HT-29 (cell line): ENCODE measurements at regions not wholly inside any gene's neighbourhood (a gene's known extent, or its start where the extent isn't known, plus 50 kb on each side); places are given as distances from the start of the nearest gene placed in this dataset.
A peak's percentile ranks its signal among the peaks of the same experiment; 100 is the strongest.
"Not testable (repeated sequence)": the region's sequence is repeated elsewhere in the genome, so short reads cannot be mapped to it uniquely, and the experiment has no call there.

Experiments
- DNase-seq: peaks from one replicate; pipeline ENCODE4 v3.0.0-alpha.2; 2015; ENCODE audit warnings: low spot score

GRCh38 chr6:84356907-84357306 is 129.5 kb upstream of the CEP162 start:
- no peak for DNase-seq

GRCh38 chr6:84353459-84354423 is 126.3 kb upstream of the CEP162 start:
- DNase-seq: peak; percentile 1

GRCh38 chr6:84350397-84350796 is 123.0 kb upstream of the CEP162 start:
- no peak for DNase-seq

- no peak for DNase-seq
Observed at GRCh38 chr6:84349542-84349941, 122.1 kb upstream of the CEP162 start.

- no peak for DNase-seq
Observed at GRCh38 chr6:84348801-84349200, 121.4 kb upstream of the CEP162 start.

- peak; percentile 17 for DNase-seq
Observed at GRCh38 chr6:84346372-84346771, 118.9 kb upstream of the CEP162 start.

GRCh38 chr6:84344005-84344404 is 116.6 kb upstream of the CEP162 start:
- DNase-seq: no peak

- peak; percentile 2 for DNase-seq
Observed at GRCh38 chr6:84340422-84340821, 113.0 kb upstream of the CEP162 start.

- DNase-seq: no peak
Observed at GRCh38 chr6:84333842-84334241, 106.4 kb upstream of the CEP162 start.

- DNase-seq: no peak
Observed at GRCh38 chr6:84332139-84333034, 104.9 kb upstream of the CEP162 start.

GRCh38 chr6:84330325-84330724 is 102.9 kb upstream of the CEP162 start:
- DNase-seq: no peak

- DNase-seq: no peak
Observed at GRCh38 chr6:84329516-84329915, 102.1 kb upstream of the CEP162 start.

GRCh38 chr6:84329077-84329476 is 101.6 kb upstream of the CEP162 start:
- no peak for DNase-seq

GRCh38 chr6:84317463-84317862 is 90.0 kb upstream of the CEP162 start:
- DNase-seq: no peak

- DNase-seq: no peak
Observed at GRCh38 chr6:84314377-84314898, 87.0 kb upstream of the CEP162 start.

GRCh38 chr6:84309336-84309735 is 81.9 kb upstream of the CEP162 start:
- DNase-seq: no peak

- no peak for DNase-seq
Observed at GRCh38 chr6:84304881-84305280, 77.4 kb upstream of the CEP162 start.

GRCh38 chr6:84291033-84291432 is 63.6 kb upstream of the CEP162 start:
- not testable (repeated sequence) for DNase-seq

GRCh38 chr6:84284428-84285049 is 57.1 kb upstream of the CEP162 start:
- DNase-seq: peak; percentile 38

GRCh38 chr6:84282550-84282949 is 55.1 kb upstream of the CEP162 start:
- DNase-seq: no peak

- no peak for DNase-seq
Observed at GRCh38 chr6:84280639-84281038, 53.2 kb upstream of the CEP162 start.

- no peak for DNase-seq
Observed at GRCh38 chr6:84280030-84280429, 52.6 kb upstream of the CEP162 start.
